Duodenal mucosa (tissue), 2 donors: ENCODE measurements at regions not wholly inside any gene's neighbourhood (a gene's known extent, or its start where the extent isn't known, plus 50 kb on each side); places are given as distances from the start of the nearest gene placed in this dataset.

Source experiments
- H3K27ac ChIP-seq: one replicate; pipeline ENCODE4 v1.7.0; 2013; ENCODE audit warnings: low read depth, low read length
- H3K27me3 ChIP-seq, 2 donors: one replicate each; pipeline ENCODE4 v1.7.0; 2013; ENCODE audit warnings: low read length in 2 of 2, control low read depth in 1 of 2; ENCODE audit not compliant: insufficient read depth in 2 of 2, control insufficient read depth in 1 of 2
- H3K36me3 ChIP-seq, 2 donors: one replicate each; pipeline ENCODE4 v1.7.0; 2013; ENCODE audit warnings: low read length in 2 of 2, control low read depth in 1 of 2; ENCODE audit not compliant: insufficient read depth in 2 of 2, control insufficient read depth in 1 of 2
- H3K4me1 ChIP-seq, 2 donors: one replicate each; pipeline ENCODE4 v1.7.0; 2013; ENCODE audit warnings: low read length in 2 of 2, control low read depth in 1 of 2; ENCODE audit not compliant: insufficient read depth in 2 of 2, control insufficient read depth in 1 of 2
- H3K4me3 ChIP-seq, 2 donors: one replicate each; pipeline ENCODE4 v1.7.0; 2013; ENCODE audit warnings: low read length in 2 of 2, low read depth in 1 of 2
- H3K9ac ChIP-seq, 2 donors: one replicate each; pipeline ENCODE4 v1.7.0; 2013; ENCODE audit warnings: low read length in 2 of 2, low read depth in 1 of 2
- H3K9me3 ChIP-seq, 2 donors: one replicate each; pipeline ENCODE4 v1.7.0; 2013; ENCODE audit warnings: low read length in 2 of 2, control low read depth in 1 of 2; ENCODE audit not compliant: control insufficient read depth in 1 of 2

DNA sequence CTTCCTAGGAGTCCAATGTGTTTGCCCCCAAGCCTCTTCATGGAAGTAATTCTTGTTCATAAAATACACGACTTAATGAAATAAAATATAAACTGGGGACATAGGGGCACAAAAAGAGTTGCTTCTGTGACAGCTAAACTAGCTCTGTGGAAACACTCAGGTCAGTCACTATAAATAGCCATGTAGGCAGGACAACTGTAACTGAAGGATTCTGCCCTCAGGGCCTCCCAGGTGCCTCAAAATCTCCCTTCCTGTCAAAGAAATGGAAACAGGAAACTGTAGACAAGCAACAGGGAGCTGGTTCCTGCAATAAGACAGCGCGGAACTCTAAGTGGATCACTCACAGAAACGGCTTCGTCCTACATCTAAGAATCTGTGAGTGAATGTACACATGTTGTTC is 178.1 kb upstream of the ZFHX3 start:
- H3K27me3 ChIP-seq, result no peaks in the 10 kb centered on the region
- H3K36me3 ChIP-seq, result no peaks in the 10 kb centered on the region
- H3K4me1 ChIP-seq, result no peaks in the 10 kb centered on the region
- H3K4me3 ChIP-seq, result no peak overlapping the region
- no peaks in the 10 kb centered on the region for H3K9me3 ChIP-seq
- H3K27ac ChIP-seq, result no peak overlapping the region
- H3K9ac ChIP-seq, result no peak overlapping the region

DNA sequence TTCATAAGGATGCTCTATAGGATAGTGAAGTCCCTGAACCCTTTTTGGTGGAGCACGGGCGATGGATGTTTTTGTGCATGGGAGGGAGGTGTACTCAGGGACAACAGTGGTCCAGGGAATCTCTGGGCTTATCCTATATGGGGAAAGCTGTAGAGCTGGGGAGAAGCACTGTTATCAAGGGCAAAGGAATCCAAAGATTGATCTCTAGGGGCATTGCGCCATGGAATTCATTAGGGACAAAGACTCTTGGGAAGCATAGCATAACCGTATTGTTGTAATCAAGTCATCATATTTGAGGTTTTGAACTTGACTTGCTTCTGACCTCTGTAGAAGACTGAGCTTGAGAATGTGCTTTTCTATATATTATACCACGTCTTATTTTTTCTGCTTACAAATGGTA is 172.9 kb upstream of the ZFHX3 start:
- Histone ChIP-seq H3K9me3 (peaks cover 3 to 4% of the 10 kb centered on the region in 2 donors), H3K4me1 (no peaks in the 10 kb centered on the region), H3K27me3 (peaks cover 0 to 3% of the 10 kb centered on the region in 2 donors), H3K4me3 (no peak overlapping the region), H3K36me3 (no peaks in the 10 kb centered on the region), H3K27ac (no peak overlapping the region), H3K9ac (no peak overlapping the region)

DNA sequence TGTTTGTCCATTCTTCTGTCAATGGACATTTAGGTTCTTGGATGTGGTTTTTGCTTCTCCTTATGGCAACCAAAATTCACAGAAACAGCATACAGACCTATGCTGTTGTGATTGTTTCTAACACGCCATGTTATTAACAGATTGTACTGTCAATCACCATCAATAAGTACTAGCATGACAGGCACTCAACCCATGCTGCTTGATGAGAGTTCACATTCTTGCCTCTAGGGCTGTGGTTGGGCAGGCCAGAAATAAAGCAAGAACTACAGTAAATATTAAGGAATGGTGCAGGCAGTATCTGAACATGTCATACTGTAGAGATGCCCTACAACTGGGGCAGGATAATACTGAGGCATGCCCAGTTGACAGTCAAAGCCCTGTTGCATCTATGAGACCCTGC is 171.2 kb upstream of the ZFHX3 start:
- no peak overlapping the region for H3K4me3 ChIP-seq
- no peaks in the 10 kb centered on the region for H3K36me3 ChIP-seq

DNA sequence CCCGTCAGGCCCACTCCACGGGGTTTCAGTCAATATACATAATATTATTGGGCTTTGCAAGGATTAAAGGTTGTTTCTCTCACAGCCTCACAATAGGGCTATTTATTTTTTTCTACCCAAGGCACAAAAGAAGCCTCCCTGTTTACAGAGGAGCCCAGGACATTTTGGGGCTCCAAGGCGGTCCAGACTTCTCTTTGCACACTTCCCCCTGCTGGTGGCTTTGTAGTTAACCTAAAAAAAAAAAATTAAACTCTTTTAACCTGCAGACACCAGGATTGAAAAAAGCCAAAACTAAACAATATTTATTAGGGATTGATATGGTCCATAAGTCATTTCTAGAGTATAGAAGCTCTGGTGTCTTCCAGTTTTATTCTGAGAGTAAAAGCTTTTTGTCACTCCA is 169.7 kb upstream of the ZFHX3 start:
- Histone ChIP-seq H3K9ac (no peak overlapping the region), H3K27me3 (peaks cover 0 to 3% of the 10 kb centered on the region in 2 donors), H3K9me3 (peaks cover 5 to 6% of the 10 kb centered on the region in 2 donors), H3K27ac (no peak overlapping the region), H3K36me3 (no peaks in the 10 kb centered on the region), H3K4me3 (no peak overlapping the region), H3K4me1 (no peaks in the 10 kb centered on the region)

More for the DNA sequence above, 171.2 kb upstream of the ZFHX3 start:
- no peak overlapping the region for H3K9ac ChIP-seq
- H3K27me3 ChIP-seq, result peaks cover 0 to 3% of the 10 kb centered on the region in 2 donors
- no peak overlapping the region for H3K27ac ChIP-seq
- H3K9me3 ChIP-seq, result peaks cover 5 to 6% of the 10 kb centered on the region in 2 donors
- no peaks in the 10 kb centered on the region for H3K4me1 ChIP-seq

DNA sequence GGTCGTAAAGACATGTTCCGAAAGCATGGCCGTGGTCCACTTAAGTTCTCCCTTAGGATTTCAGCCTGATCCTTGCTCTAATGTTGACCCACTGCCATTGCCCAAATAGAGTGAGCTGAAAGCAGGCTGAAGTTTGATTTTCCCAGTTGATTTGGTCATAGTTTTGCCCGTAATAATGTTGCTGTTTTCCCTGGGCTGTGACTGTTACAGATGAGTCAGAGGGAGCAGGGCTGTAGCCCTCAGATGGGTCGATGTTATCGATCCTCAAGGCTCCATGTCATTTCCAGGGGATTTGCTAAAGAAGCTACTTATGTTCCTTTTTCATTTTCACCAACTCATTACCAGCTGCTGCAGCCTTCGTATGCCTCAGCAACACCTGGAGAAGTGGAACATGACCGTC is 169.0 kb upstream of the ZFHX3 start:
- H3K4me3 ChIP-seq, result no peak overlapping the region
- no peaks in the 10 kb centered on the region for H3K4me1 ChIP-seq
- no peak overlapping the region for H3K9ac ChIP-seq
- H3K27me3 ChIP-seq, result peaks cover 0 to 3% of the 10 kb centered on the region in 2 donors
- peaks cover 5 to 6% of the 10 kb centered on the region in 2 donors for H3K9me3 ChIP-seq
- H3K36me3 ChIP-seq, result no peaks in the 10 kb centered on the region
- H3K27ac ChIP-seq, result no peak overlapping the region

DNA sequence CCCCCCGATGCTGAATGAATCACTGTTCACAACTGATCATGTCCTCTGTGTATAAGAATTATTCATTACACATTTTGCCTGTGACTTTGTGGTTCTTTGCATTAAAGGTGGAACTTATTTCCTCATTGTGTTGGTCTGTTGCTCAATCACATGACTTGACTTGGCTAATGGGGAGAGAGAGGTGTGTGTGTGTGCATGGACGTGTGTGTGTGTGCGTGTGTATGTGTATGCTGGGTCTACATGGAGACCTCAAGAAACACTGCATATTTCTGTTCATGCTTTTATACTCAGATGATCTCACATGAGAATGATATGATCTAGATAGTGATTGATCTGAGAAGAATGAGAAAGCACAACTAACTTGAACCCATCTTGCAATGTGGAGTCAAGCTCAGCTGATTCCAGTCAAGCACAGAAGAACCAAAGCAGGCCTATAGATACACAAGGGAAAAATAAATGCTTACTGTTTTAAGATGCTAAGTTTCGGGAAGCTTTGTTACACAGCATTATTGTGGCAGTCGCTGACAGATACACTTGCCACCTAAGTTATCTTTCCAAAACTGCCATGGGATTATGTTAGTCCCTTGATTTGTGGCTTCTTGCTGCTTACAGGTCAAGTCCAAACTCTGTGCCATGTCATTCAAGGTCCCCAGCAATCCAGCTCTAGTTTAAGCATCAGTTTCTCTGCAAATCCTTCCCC is 167.9 kb upstream of the ZFHX3 start:
- Histone ChIP-seq H3K9ac (no peak overlapping the region), H3K4me3 (no peak overlapping the region), H3K36me3 (no peaks in the 10 kb centered on the region), H3K9me3 (peaks cover 5 to 6% of the 10 kb centered on the region in 2 donors), H3K27me3 (peaks cover 0 to 3% of the 10 kb centered on the region in 2 donors), H3K4me1 (no peaks in the 10 kb centered on the region), H3K27ac (no peak overlapping the region)

DNA sequence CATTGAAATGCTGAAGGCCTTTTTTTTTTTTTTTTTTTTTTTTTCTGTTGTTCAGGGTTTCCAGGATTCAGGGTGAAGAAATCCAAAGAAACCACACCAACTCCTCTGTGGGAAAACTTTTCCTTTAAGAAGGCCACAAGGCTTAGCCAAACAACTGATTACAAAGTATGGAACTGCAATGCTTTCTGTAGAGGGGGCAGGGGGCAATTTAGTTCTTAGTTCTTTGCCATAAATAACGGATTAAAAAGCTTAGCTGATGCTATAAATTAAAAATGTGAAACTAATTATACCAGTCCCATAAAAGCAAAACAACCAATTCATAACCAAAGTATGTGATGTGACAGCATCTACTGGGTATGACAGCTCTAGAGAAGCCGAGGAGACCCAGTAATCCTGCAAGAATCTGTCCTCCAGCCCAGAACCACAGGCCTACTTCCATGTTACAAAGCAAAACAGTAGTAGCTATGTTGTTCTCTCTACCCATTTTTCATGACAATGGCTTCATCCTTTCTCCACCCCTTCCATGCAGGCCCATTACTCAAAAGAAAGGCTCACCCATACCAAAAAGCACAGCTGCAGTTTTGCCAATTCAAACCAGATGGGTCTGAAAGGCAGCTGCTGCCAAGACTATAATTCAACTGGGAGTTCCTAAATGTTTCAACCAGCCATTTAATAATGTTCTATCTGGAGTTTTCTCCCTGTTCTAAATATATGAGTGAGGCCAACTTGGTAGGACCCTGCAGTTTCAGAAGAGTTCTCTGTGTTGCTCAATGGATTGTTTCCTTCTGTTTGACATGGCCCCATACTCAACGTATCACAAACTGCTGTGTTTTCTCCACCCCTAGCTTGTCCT is 167.1 kb upstream of the ZFHX3 start:
- no peaks in the 10 kb centered on the region for H3K27me3 ChIP-seq
- H3K4me1 ChIP-seq, result no peaks in the 10 kb centered on the region
- H3K36me3 ChIP-seq, result no peaks in the 10 kb centered on the region
- no peak overlapping the region for H3K9ac ChIP-seq
- peaks cover 5 to 6% of the 10 kb centered on the region in 2 donors for H3K9me3 ChIP-seq
- no peak overlapping the region for H3K27ac ChIP-seq
- H3K4me3 ChIP-seq, result no peak overlapping the region

DNA sequence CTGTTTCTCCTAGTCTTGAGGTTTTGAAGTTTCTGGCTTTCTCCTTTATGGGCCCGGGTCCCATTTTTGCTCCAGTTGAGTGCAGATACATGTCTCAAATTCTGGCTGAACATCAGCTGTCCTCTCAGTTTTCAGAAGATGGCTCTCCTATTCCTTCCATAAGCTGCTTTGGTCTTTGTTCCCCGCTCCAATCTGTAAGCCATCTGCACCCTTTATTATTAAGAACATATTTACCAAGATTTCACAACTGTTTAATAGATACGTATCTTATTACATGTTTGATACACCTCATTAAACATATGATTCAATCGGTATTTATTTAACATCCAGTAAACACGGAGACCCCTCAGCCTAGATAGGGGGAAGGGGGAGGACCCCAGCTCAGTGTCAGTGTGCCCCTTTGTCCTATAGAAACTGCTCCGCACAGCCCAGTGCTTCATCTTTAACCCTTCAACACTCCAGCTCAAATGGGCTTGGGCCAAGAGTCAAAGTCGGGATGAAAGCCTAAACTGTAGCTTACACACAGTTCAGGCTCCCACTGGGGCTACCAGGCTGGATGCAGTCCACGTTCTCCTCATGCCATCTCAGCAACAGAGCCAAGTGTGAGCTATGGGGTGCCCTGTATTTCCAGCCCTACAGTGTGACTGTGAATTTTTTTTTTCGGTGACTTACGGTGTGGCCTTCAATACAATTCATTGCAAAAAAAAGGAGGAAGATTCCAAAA is 166.0 kb upstream of the ZFHX3 start:
- no peak overlapping the region for H3K9ac ChIP-seq
- H3K27ac ChIP-seq, result no peak overlapping the region
- H3K9me3 ChIP-seq, result peaks cover 5 to 6% of the 10 kb centered on the region in 2 donors
- no peak overlapping the region for H3K4me3 ChIP-seq
- no peaks in the 10 kb centered on the region for H3K4me1 ChIP-seq
- no peaks in the 10 kb centered on the region for H3K27me3 ChIP-seq
- no peaks in the 10 kb centered on the region for H3K36me3 ChIP-seq

DNA sequence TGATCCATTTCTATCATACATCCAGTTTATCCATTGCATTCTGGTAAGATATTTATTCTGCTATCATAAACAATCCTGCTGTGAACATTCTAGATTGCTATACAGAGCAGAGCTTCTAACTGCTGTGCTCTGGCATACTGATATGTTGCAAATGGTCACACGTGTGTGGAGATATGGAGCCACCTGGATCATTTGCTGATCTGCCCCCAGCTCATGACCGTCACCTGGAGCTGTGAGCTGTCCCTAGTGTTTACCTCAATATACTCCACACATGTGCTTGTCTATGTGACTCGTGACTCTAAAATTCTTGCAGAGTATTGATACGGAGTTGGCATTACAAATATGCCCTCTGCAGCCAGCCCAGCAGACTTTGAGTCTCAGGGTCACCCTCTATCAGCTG is 164.5 kb upstream of the ZFHX3 start:
- no peak overlapping the region for H3K4me3 ChIP-seq
- no peaks in the 10 kb centered on the region for H3K36me3 ChIP-seq
- H3K9me3 ChIP-seq, result peaks cover 5 to 6% of the 10 kb centered on the region in 2 donors
- no peak overlapping the region for H3K27ac ChIP-seq
- no peak overlapping the region for H3K9ac ChIP-seq
- no peaks in the 10 kb centered on the region for H3K27me3 ChIP-seq
- H3K4me1 ChIP-seq, result no peaks in the 10 kb centered on the region

DNA sequence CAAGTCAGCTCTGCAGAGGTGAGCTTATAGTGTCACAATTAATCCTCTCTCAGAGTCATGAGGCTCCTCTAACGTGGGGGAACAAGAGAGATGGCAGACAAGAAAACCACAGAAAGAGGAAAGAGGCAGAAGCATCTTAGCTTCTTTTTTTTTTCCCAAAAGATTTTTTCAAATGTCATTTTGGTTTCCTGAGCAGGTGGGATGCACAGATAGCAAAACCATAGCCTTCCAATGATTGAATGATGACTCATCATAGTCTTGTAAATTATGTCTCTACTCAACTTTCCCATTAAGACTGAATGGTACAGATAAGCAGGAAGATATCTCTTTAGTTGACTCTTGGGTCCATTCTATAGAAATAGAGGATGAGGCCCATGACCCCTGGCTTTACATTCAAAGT is 162.8 kb upstream of the ZFHX3 start:
- H3K27me3 ChIP-seq, result no peaks in the 10 kb centered on the region
- no peak overlapping the region for H3K27ac ChIP-seq
- H3K4me1 ChIP-seq, result peaks cover 0 to 3% of the 10 kb centered on the region in 2 donors

More for the DNA sequence above, 162.8 kb upstream of the ZFHX3 start:
- no peaks in the 10 kb centered on the region for H3K36me3 ChIP-seq
- H3K9ac ChIP-seq, result no peak overlapping the region
- H3K4me3 ChIP-seq, result no peak overlapping the region
- no peaks in the 10 kb centered on the region for H3K9me3 ChIP-seq
